ENCODE measurements at regions not wholly inside any gene's neighbourhood (a gene's known extent, or its start where the extent isn't known, plus 50 kb on each side); places are given as distances from the start of the nearest gene placed in this dataset.

GRCh38 chr13:78265098-78265497 is 338.3 kb downstream of the POU4F1 start:
- TF ChIP-seq CTCF (IDR thresholded peaks at IDR 0.05) (no peak), POLR2A (IDR thresholded peaks at IDR 0.05) (no peak)
